Ovary (tissue), 3 donors: ENCODE measurements at regions not wholly inside any gene's neighbourhood (a gene's known extent, or its start where the extent isn't known, plus 50 kb on each side); places are given as distances from the start of the nearest gene placed in this dataset.

Experiments
- EP300 ChIP-seq: sonication (generic); formaldehyde crosslinking; IDR thresholded peaks from one replicate; pipeline ENCODE4 v1.6.1; 2017; ENCODE audit warnings: antibody characterized with exemption
- POLR2A ChIP-seq: fragments of 450-650 bp; IDR thresholded peaks from one replicate; pipeline ENCODE4 v1.6.1; 2017; ENCODE audit warnings: antibody characterized with exemption, mild to moderate bottlenecking, moderate library complexity
- TF ChIP-seq, protein P1 (sequence below), 3 donors: fragments of 450-650 bp in 2 of 3; fragments of 200-600 bp in 1 of 3; IDR thresholded peaks; one replicate each; pipeline versions ENCODE4 v1.5.1 to v1.8.0; 2016 to 2022; ENCODE audit warnings: antibody characterized with exemption in 3 of 3, mild to moderate bottlenecking in 1 of 3
- donor health status: DM: no; HTN: no; CAD: no.

DNA sequence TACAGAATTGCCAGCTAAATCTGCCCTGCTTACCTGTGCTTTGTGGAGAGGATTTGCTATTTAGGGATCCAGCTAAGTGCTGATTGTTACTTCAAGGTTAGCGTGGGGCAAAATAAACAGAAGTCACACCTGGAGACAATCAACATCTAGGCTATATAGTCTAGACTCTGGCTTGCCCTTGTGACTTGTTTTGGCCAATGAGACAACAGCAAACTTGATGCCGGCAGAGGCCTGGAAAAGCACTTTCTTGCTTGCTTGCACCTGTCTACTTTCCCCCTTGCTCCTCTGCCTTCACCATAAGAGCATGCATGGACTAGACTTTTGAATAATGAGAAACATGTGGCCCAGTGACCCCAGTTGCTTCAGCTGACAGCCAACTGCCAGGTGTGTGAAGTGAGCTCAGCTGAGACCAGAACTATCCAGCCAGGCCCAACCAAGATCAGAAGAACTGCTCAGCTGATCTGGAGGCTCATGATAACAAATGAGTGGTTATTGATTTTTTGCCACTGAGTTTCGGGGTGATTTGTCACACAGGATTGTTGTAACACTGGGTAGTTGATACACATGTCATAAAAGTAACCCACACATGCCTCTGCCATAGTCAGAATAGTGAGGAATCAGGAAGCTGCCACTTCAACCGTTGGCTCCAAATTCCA, 164.4 kb downstream of the RBMX2 start:
- TF ChIP-seq, protein P1, sequence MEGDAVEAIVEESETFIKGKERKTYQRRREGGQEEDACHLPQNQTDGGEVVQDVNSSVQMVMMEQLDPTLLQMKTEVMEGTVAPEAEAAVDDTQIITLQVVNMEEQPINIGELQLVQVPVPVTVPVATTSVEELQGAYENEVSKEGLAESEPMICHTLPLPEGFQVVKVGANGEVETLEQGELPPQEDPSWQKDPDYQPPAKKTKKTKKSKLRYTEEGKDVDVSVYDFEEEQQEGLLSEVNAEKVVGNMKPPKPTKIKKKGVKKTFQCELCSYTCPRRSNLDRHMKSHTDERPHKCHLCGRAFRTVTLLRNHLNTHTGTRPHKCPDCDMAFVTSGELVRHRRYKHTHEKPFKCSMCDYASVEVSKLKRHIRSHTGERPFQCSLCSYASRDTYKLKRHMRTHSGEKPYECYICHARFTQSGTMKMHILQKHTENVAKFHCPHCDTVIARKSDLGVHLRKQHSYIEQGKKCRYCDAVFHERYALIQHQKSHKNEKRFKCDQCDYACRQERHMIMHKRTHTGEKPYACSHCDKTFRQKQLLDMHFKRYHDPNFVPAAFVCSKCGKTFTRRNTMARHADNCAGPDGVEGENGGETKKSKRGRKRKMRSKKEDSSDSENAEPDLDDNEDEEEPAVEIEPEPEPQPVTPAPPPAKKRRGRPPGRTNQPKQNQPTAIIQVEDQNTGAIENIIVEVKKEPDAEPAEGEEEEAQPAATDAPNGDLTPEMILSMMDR (IDR thresholded peaks at IDR 0.05), result no peak
- TF ChIP-seq EP300, result no peak
- no peak for TF ChIP-seq POLR2A
